Neural cell (in vitro differentiated cells): ENCODE measurements at regions not wholly inside any gene's neighbourhood (a gene's known extent, or its start where the extent isn't known, plus 50 kb on each side); places are given as distances from the start of the nearest gene placed in this dataset.

Experiments used
- H2AFZ ChIP-seq: fragments of 200-600, 300-800 bp; sonication (generic), shearing (Covaris generic); 2 replicates; pipeline ENCODE4 v1.6.0; 2014; ENCODE audit warnings: low read depth, mild to moderate bottlenecking, antibody characterized with exemption, low read length, moderate library complexity
- H3F3A ChIP-seq: fragments of 200-600 bp; shearing (Covaris generic); 2 replicates; pipeline ENCODE4 v1.6.1; 2016; ENCODE audit warnings: mild to moderate bottlenecking, moderate library complexity, mixed read lengths, antibody characterized with exemption, low read length; ENCODE audit not compliant: insufficient read depth, poor library complexity, severe bottlenecking
- H3K27ac ChIP-seq: fragments of 200-600, 300-800 bp; sonication (generic), shearing (Covaris generic); 2 replicates; pipeline ENCODE4 v1.5.1; 2014; ENCODE audit warnings: mild to moderate bottlenecking, low read length, moderate library complexity
- H3K27me3 ChIP-seq: fragments of 300-800, 200-600 bp; sonication (generic), shearing (Covaris generic); 2 replicates; pipeline ENCODE4 v1.6.0; 2014; ENCODE audit warnings: mild to moderate bottlenecking, low read depth, low read length, moderate library complexity; ENCODE audit not compliant: insufficient read depth
- H3K36me3 ChIP-seq: fragments of 300-800, 200-600 bp; sonication (generic), shearing (Covaris generic); 2 replicates; pipeline ENCODE4 v1.5.1; 2014; ENCODE audit warnings: mild to moderate bottlenecking, antibody characterized with exemption, low read length, moderate library complexity; ENCODE audit not compliant: insufficient read depth
- H3K4me2 ChIP-seq: fragments of 300-800, 200-600 bp; sonication (generic), shearing (Covaris generic); 2 replicates; pipeline ENCODE4 v1.6.0; 2014; ENCODE audit warnings: mild to moderate bottlenecking, low read length
- H3K4me3 ChIP-seq: fragments of 300-800, 200-600 bp; sonication (generic), shearing (Covaris generic); 2 replicates; pipeline ENCODE4 v1.5.1; 2014; ENCODE audit warnings: mild to moderate bottlenecking, low read length, moderate library complexity
- H3K79me2 ChIP-seq: fragments of 200-600 bp; shearing (Covaris generic); replicated peaks from 2 replicates; pipeline ENCODE4 v1.6.0; 2014; ENCODE audit warnings: mild to moderate bottlenecking, low read length, moderate library complexity; ENCODE audit not compliant: insufficient read depth
- H3K9ac ChIP-seq: fragments of 300-800, 200-600 bp; sonication (generic), shearing (Covaris generic); 2 replicates; pipeline ENCODE4 v1.6.1; 2016; ENCODE audit warnings: mild to moderate bottlenecking, low read length, mixed read lengths
- H3K9me2 ChIP-seq: fragments of 200-600 bp; shearing (Covaris generic); 2 replicates; pipeline ENCODE4 v1.6.1; 2016; ENCODE audit warnings: mild to moderate bottlenecking, low read length, mixed read lengths; ENCODE audit not compliant: insufficient read depth
- H3K9me3 ChIP-seq: fragments of 200-600, 300-800 bp; sonication (generic), shearing (Covaris generic); 2 replicates; pipeline ENCODE4 v1.6.1; 2016; ENCODE audit warnings: mild to moderate bottlenecking, mixed run types, low read length, moderate library complexity, mixed read lengths
- H4K20me1 ChIP-seq: fragments of 200-600 bp; shearing (Covaris generic); 2 replicates; pipeline ENCODE4 v1.6.1; 2016; ENCODE audit warnings: mild to moderate bottlenecking, mixed run types; ENCODE audit not compliant: insufficient read depth
- CTCF ChIP-seq: fragments of 450-650 bp; IDR thresholded peaks from 2 replicates; pipeline ENCODE4 v1.5.1; 2014; ENCODE audit warnings: antibody characterized with exemption, mild to moderate bottlenecking, moderate library complexity; ENCODE audit not compliant: poor library complexity, severe bottlenecking
- EP300 ChIP-seq: fragments of 450-650 bp; conservative IDR thresholded peaks from 2 replicates; pipeline ENCODE4 v1.6.1; 2014; ENCODE audit warnings: antibody characterized with exemption, mild to moderate bottlenecking, moderate library complexity; ENCODE audit not compliant: poor library complexity, severe bottlenecking
- EZH2 ChIP-seq: fragments of 200-600, 300-800 bp; shearing (Covaris generic), sonication (generic); IDR thresholded peaks from 2 replicates; pipeline ENCODE4 v1.6.1; 2014; ENCODE audit warnings: antibody characterized with exemption, low read length, borderline replicate concordance, mild to moderate bottlenecking; ENCODE audit not compliant: insufficient read depth, poor library complexity, severe bottlenecking
- MXI1 ChIP-seq: fragments of 450-650 bp; conservative IDR thresholded peaks from 2 replicates; pipeline ENCODE4 v1.6.1; 2014; ENCODE audit warnings: antibody characterized with exemption, mild to moderate bottlenecking; ENCODE audit not compliant: poor library complexity, severe bottlenecking
- POLR2AphosphoS5 ChIP-seq: IDR thresholded peaks from 2 replicates; pipeline ENCODE4 v1.6.1; 2012
- RAD21 ChIP-seq: fragments of 450-650 bp; conservative IDR thresholded peaks from 2 replicates; pipeline ENCODE4 v1.6.1; 2014; ENCODE audit warnings: antibody characterized with exemption, mild to moderate bottlenecking, moderate library complexity
- REST ChIP-seq: IDR thresholded peaks from 2 replicates; pipeline ENCODE4 v1.6.1; 2012; ENCODE audit warnings: borderline replicate concordance
- SMC3 ChIP-seq: fragments of 450-650 bp; conservative IDR thresholded peaks from 2 replicates; pipeline ENCODE4 v1.6.1; 2014; ENCODE audit warnings: antibody characterized with exemption, mild to moderate bottlenecking, moderate library complexity; ENCODE audit not compliant: poor library complexity
- TAF1 ChIP-seq: IDR thresholded peaks from 2 replicates; pipeline ENCODE4 v1.6.1; 2012; ENCODE audit warnings: low read depth

- no peaks in the 10 kb centered on the region for H3K27me3 ChIP-seq
- no peak overlapping the region for H3K27ac ChIP-seq
- H3K4me2 ChIP-seq: no peak overlapping the region
- H3K9me3 ChIP-seq: no peaks in the 10 kb centered on the region
- no peaks in the 10 kb centered on the region for H3K79me2 ChIP-seq
- TF ChIP-seq EP300 (no peak), SMC3 (no peak), TAF1 (no peak), CTCF (no peak), REST (no peak), EZH2 (no peak), RAD21 (no peak), MXI1 (no peak), POLR2AphosphoS5 (no peak)
- no peak overlapping the region for H3K9ac ChIP-seq
- H4K20me1 ChIP-seq: no peaks in the 10 kb centered on the region
- no peaks in the 10 kb centered on the region for H3F3A ChIP-seq
- no peak overlapping the region for H2AFZ ChIP-seq
- H3K36me3 ChIP-seq: no peaks in the 10 kb centered on the region
- no peaks in the 10 kb centered on the region for H3K9me2 ChIP-seq
- H3K4me3 ChIP-seq: no peak overlapping the region
Observed at GRCh38 chr7:52615021-52615695, 420.3 kb upstream of the POM121L12 start.

GRCh38 chr7:52609511-52609910, 425.9 kb upstream of the POM121L12 start:
- H4K20me1 ChIP-seq: no peaks in the 10 kb centered on the region
- no peak for TF ChIP-seq MXI1
- no peak for TF ChIP-seq POLR2AphosphoS5
- TF ChIP-seq CTCF: no peak
- H3K27ac ChIP-seq: no peak overlapping the region
- no peaks in the 10 kb centered on the region for H3K9me2 ChIP-seq
- H3K9ac ChIP-seq: no peak overlapping the region
- no peaks in the 10 kb centered on the region for H3F3A ChIP-seq
- H3K4me2 ChIP-seq: no peak overlapping the region
- no peak overlapping the region for H3K4me3 ChIP-seq
- H3K27me3 ChIP-seq: no peaks in the 10 kb centered on the region
- no peaks in the 10 kb centered on the region for H3K36me3 ChIP-seq
- H3K9me3 ChIP-seq: no peaks in the 10 kb centered on the region
- no peaks in the 10 kb centered on the region for H3K79me2 ChIP-seq
- no peak overlapping the region for H2AFZ ChIP-seq
